GM20000 (cell line): ENCODE measurements at regions not wholly inside any gene's neighbourhood (a gene's known extent, or its start where the extent isn't known, plus 50 kb on each side); places are given as distances from the start of the nearest gene placed in this dataset.

ENCODE experiments used
- DNase-seq: peaks from one replicate; pipeline ENCODE4 v3.0.0; 2012; ENCODE audit warnings: low spot score
- TF ChIP-seq, protein P1 (sequence below): IDR thresholded peaks from 2 replicates; pipeline ENCODE4 v1.5.1; 2012; ENCODE audit warnings: mild to moderate bottlenecking, control low read depth; ENCODE audit errors: extremely low read depth, missing control alignments

- TF ChIP-seq, protein P1, sequence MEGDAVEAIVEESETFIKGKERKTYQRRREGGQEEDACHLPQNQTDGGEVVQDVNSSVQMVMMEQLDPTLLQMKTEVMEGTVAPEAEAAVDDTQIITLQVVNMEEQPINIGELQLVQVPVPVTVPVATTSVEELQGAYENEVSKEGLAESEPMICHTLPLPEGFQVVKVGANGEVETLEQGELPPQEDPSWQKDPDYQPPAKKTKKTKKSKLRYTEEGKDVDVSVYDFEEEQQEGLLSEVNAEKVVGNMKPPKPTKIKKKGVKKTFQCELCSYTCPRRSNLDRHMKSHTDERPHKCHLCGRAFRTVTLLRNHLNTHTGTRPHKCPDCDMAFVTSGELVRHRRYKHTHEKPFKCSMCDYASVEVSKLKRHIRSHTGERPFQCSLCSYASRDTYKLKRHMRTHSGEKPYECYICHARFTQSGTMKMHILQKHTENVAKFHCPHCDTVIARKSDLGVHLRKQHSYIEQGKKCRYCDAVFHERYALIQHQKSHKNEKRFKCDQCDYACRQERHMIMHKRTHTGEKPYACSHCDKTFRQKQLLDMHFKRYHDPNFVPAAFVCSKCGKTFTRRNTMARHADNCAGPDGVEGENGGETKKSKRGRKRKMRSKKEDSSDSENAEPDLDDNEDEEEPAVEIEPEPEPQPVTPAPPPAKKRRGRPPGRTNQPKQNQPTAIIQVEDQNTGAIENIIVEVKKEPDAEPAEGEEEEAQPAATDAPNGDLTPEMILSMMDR: no peak
- DNase-seq: no peak
These were observed 107.1 kb upstream of the GSE1 start for GRCh38 chr16:85505794-85506634.

DNA sequence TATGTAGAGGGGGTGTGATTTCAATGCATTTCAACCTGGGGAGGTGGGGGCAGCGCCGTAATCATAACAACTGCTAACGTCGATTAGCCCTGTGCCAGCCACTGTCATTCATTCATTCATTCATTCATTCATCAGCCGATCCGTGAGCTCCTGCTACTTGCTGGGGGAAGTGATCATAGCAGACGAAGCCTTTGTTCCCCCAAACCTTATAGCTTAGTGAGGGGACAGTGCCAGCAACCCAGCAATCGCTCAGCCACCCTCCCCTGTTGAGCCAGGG is 106.5 kb upstream of the GSE1 start:
- no peak for DNase-seq
- TF ChIP-seq, protein P1: no peak

DNA sequence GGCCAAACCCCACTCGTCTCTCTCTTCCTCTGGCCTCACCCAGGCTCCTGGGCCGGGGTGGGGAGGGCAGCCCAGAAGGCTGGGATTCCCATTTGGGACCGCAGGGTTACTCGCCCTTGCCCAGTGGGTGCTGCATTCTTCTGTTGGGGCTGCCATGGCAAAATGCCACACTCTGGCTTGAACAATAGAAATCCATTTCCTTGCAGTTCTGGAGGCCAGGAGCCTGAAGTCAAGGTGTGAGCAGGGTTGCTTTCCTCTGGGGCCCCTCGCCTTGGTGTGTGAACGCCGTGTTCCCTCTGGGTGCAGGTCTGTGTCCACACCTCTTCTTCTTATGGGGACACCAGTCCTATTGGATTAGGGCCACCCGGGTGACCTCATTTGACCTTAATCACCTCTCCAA is 105.8 kb upstream of the GSE1 start:
- no peak for DNase-seq
- TF ChIP-seq, protein P1: no peak

DNA sequence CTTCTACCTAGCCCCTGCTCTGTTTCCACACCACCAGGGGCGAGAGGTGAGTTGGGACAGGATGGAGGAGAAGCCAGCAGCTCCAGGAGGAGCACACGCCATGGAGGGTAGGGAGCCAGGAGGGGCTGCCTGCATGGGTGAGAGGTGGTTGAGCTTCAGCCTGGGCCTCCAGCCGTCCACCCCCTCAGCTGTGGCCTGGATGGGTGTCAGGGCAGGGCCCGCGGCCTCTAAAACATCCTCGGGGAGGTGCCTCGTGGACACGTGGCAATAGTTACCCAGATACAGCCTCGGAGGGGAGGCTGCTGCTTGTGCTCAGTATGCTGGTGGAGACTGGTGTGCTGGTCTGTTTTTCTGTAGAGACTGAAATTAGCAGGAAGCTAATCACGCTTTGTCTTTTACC is 104.7 kb upstream of the GSE1 start:
- DNase-seq: no peak
- TF ChIP-seq, protein P1: no peak

DNA sequence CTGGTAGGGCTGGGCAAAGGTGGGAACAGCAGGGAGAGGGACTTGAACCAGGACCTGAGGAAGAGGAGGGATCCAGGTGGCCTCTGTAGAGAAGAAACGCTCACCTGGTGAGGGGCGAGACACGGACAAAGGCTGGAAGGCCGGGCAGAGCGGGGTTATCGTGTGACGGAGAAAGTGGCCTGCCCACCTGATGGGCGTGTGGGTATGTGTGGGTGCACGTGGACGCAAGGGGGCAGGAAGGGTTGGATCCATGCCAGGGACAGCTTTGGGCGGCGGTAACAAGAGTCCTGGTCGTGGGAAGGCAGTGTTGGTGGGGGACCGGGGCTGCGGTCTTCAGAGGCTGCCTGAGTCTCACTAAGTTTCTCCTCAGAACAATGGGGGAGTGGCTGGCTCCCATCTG is 104.1 kb upstream of the GSE1 start:
- TF ChIP-seq, protein P1: no peak
- no peak for DNase-seq

- DNase-seq: no peak
- TF ChIP-seq, protein P1: no peak
These were observed 103.0 kb upstream of the GSE1 start for GRCh38 chr16:85510041-85510659.

GRCh38 chr16:85511938-85512807 is 100.9 kb upstream of the GSE1 start:
- TF ChIP-seq, protein P1: no peak
- DNase-seq: no peak
